ENCODE measurements at regions not wholly inside any gene's neighbourhood (a gene's known extent, or its start where the extent isn't known, plus 50 kb on each side); places are given as distances from the start of the nearest gene placed in this dataset.

DNA sequence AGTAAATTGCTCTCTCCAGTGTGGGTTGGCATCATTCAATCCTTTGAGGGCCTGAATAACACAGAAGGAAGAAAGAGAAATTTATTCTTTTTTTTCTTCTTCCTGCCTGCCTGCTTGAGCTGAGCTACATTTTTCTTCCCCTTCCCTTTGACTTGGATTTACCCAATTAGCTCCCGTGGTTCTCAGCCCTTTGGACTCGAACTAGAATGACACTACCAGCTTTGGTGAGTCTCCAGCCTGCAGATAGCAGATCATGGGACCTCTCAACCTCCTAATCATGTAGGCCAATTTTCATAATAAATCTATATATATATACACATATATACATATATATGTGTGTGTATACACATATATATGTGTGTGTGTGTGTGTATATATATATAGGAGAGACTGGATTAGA is 128.6 kb downstream of the ISOC1 start:
- Histone ChIP-seq H3K36me3 (ENCODE audit: control insufficient read depth, insufficient read depth, low read length) (no peaks in the 10 kb centered on the region), H3K27me3 (replicated peaks; ENCODE audit: control insufficient read depth, insufficient read depth, low read length) (no peaks in the 10 kb centered on the region), H3K4me3 (replicated peaks; ENCODE audit: low read depth, low read length) (no peak overlapping the region)
- TF ChIP-seq, protein P1, sequence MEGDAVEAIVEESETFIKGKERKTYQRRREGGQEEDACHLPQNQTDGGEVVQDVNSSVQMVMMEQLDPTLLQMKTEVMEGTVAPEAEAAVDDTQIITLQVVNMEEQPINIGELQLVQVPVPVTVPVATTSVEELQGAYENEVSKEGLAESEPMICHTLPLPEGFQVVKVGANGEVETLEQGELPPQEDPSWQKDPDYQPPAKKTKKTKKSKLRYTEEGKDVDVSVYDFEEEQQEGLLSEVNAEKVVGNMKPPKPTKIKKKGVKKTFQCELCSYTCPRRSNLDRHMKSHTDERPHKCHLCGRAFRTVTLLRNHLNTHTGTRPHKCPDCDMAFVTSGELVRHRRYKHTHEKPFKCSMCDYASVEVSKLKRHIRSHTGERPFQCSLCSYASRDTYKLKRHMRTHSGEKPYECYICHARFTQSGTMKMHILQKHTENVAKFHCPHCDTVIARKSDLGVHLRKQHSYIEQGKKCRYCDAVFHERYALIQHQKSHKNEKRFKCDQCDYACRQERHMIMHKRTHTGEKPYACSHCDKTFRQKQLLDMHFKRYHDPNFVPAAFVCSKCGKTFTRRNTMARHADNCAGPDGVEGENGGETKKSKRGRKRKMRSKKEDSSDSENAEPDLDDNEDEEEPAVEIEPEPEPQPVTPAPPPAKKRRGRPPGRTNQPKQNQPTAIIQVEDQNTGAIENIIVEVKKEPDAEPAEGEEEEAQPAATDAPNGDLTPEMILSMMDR (IDR thresholded peaks at IDR 0.05; ENCODE audit: insufficient read depth, low read length, poor library complexity, severe bottlenecking), result no peak
- no peak for DNase-seq (ENCODE audit: extremely low read depth, insufficient read length)

DNA sequence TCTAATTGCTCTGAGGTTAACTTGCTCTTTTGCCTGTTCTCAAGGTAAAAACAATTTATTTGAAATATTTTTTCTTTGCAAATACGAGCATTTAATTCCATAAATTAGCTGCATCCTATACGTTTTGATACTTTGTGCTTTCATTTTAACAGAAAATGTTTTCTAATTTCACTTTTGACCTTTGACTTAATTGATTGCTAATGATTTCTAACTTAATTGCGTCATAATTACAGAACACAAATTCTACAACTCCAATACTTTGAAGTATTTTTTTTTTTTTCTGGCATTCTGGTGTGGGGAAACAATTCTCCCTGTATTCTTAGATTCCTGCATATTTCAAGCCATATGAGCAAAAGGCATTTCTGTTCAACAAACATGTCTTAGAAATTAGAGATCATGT is 134.0 kb downstream of the ISOC1 start:
- Histone ChIP-seq H3K36me3 (ENCODE audit: control insufficient read depth, insufficient read depth, low read length) (no peaks in the 10 kb centered on the region), H3K4me3 (replicated peaks; ENCODE audit: low read depth, low read length) (no peak overlapping the region), H3K27me3 (replicated peaks; ENCODE audit: control insufficient read depth, insufficient read depth, low read length) (no peaks in the 10 kb centered on the region)
- TF ChIP-seq, protein P1 (IDR thresholded peaks at IDR 0.05; ENCODE audit: insufficient read depth, low read length, poor library complexity, severe bottlenecking), result no peak
- no peak for DNase-seq (ENCODE audit: extremely low read depth, insufficient read length)

DNA sequence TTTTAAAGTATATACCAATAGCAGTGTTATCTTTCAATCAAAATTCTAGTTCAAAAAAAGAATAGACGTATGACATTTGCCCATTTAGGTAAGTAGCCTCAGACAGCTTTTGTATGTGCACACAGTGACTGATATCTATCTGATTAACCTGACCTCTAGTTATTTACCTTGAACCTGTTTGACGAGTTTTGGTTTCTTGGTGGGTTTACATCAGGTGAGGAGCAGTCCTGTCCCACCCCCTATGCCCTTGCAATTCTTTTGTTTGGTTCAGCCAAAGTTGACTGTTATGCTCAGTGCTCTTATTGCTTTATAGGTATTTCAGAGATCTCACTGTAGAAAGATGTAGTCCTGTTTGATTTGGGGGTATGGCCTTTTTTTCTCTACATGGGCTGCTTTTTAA is 147.2 kb downstream of the ISOC1 start:
- Histone ChIP-seq H3K36me3 (ENCODE audit: control insufficient read depth, insufficient read depth, low read length) (no peaks in the 10 kb centered on the region), H3K27me3 (replicated peaks; ENCODE audit: control insufficient read depth, insufficient read depth, low read length) (no peaks in the 10 kb centered on the region), H3K4me3 (replicated peaks; ENCODE audit: low read depth, low read length) (no peak overlapping the region)
- no peak for DNase-seq (ENCODE audit: extremely low read depth, insufficient read length)
- TF ChIP-seq, protein P1 (IDR thresholded peaks at IDR 0.05; ENCODE audit: insufficient read depth, low read length, poor library complexity, severe bottlenecking), result no peak

DNA sequence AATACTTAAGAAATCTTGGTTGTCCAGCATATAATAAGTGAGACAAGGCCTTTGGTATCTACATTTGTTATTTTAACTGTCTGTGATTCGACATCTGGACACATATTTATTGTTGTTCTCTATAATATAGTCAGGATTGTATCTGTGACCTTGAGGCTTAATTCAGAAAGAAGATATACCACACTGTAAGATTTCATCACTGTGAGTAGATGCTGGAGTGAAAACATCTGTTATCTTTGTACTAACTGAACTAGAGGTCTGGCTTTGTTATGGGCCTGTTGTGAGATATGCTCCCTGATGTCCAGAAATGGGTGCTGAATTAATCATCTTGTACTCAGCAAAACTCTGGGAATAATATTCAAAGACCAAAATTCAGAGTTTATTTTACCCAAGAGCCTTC is 148.5 kb downstream of the ISOC1 start:
- no peak for DNase-seq (ENCODE audit: extremely low read depth, insufficient read length)
- Histone ChIP-seq H3K27me3 (replicated peaks; ENCODE audit: control insufficient read depth, insufficient read depth, low read length) (no peaks in the 10 kb centered on the region), H3K4me3 (replicated peaks; ENCODE audit: low read depth, low read length) (no peak overlapping the region), H3K36me3 (ENCODE audit: control insufficient read depth, insufficient read depth, low read length) (no peaks in the 10 kb centered on the region)
- TF ChIP-seq, protein P1 (IDR thresholded peaks at IDR 0.05; ENCODE audit: insufficient read depth, low read length, poor library complexity, severe bottlenecking), result no peak

DNA sequence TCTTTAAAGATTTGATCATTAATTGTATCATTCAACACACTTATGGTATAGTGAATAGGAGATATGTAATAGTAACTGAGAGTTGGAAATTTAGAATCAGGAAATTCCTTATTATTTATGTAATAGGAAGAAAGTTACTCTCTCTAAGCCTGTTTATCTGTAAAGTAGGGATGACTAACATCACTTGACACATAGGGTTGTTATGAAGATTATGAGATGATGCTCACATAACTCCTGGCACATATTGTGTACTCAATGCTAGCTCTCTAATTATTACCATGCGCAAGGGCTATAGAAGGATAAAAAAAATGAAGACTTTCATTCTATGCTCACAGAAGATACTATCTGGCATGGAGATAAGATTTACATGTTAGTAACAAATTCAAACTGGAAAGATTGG is 149.9 kb downstream of the ISOC1 start:
- Histone ChIP-seq H3K27me3 (replicated peaks; ENCODE audit: control insufficient read depth, insufficient read depth, low read length) (no peaks in the 10 kb centered on the region), H3K36me3 (ENCODE audit: control insufficient read depth, insufficient read depth, low read length) (no peaks in the 10 kb centered on the region), H3K4me3 (replicated peaks; ENCODE audit: low read depth, low read length) (no peak overlapping the region)
- TF ChIP-seq, protein P1 (IDR thresholded peaks at IDR 0.05; ENCODE audit: insufficient read depth, low read length, poor library complexity, severe bottlenecking), result no peak
- DNase-seq (ENCODE audit: extremely low read depth, insufficient read length), result no peak

DNA sequence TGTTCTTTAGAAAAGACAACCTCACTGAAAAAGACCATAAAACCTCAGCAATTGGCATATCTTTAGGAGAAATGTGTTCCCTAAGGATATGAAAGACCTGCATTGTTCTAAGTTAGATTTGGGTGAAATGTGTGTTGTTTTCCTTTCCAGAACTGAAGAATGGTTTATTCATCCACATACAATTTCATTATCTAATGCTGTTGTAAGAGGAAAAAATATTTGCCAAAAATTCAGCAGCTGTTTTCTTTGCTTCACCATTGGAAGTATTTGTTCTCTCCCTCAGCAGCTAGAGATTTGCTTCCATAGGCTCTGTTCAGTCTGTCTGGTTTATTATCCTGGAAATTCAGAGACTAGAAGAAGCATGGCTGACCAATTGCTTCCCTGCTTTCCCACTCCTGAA is 150.9 kb downstream of the ISOC1 start:
- no peaks in the 10 kb centered on the region for H3K27me3 ChIP-seq (replicated peaks; ENCODE audit: control insufficient read depth, insufficient read depth, low read length)

More for the DNA sequence above, 150.9 kb downstream of the ISOC1 start:
- Histone ChIP-seq H3K36me3 (ENCODE audit: control insufficient read depth, insufficient read depth, low read length) (no peaks in the 10 kb centered on the region), H3K4me3 (replicated peaks; ENCODE audit: low read depth, low read length) (no peak overlapping the region)
- TF ChIP-seq, protein P1 (IDR thresholded peaks at IDR 0.05; ENCODE audit: insufficient read depth, low read length, poor library complexity, severe bottlenecking), result no peak
- no peak for DNase-seq (ENCODE audit: extremely low read depth, insufficient read length)

All from GM06990 (cell line).